K562 (cell line): ENCODE measurements at regions not wholly inside any gene's neighbourhood (a gene's known extent, or its start where the extent isn't known, plus 50 kb on each side); places are given as distances from the start of the nearest gene placed in this dataset.

Experiments
- KDM5B ChIP-seq: fragments of 200-600 bp; sonication (generic); IDR thresholded peaks from 2 replicates; pipeline ENCODE4 v1.6.1; 2012; ENCODE audit warnings: low read depth, mild to moderate bottlenecking, moderate library complexity, low read length, control low read depth, inconsistent platforms; ENCODE audit not compliant: insufficient replicate concordance
- SIRT6 ChIP-seq: IDR thresholded peaks from one replicate; pipeline ENCODE4 v1.6.1; 2012; ENCODE audit warnings: low read depth, mild to moderate bottlenecking, control low read depth, inconsistent platforms, low read length, moderate library complexity

GRCh38 chr20:39429726-39430125 is 467.6 kb downstream of the DHX35 start:
- TF ChIP-seq SIRT6 = no peak
- TF ChIP-seq KDM5B = no peak
